DMS53 treated with DMSO at 0.1 percent for 48 hours (cell line): ENCODE measurements at regions not wholly inside any gene's neighbourhood (a gene's known extent, or its start where the extent isn't known, plus 50 kb on each side); places are given as distances from the start of the nearest gene placed in this dataset.

Experiments used
- DNase-seq: peaks from one replicate; lab custom pipeline; 2025; ENCODE audit not compliant: unreplicated experiment; lab: John Stamatoyannopoulos, UW

DNA sequence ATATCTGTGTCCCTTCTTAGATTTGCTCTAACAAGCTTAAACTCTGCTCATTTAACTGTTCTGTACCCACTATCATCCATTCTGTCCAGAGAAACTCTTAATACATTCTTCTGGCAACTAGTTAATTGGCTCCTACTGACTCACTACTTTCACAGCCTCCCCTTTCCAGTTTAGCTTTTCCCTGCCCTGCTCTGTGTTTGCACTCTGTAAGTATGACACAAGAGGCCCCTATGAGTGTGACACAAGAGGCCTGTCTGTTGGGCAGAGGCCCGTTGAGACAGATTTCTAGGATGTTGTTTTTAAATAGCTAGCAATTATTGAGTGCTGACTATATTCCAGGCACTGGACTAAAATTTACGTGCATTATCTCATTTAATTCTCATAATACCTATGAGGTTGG, 246.0 kb upstream of the DAAM1 start:
- no peak for DNase-seq

DNA sequence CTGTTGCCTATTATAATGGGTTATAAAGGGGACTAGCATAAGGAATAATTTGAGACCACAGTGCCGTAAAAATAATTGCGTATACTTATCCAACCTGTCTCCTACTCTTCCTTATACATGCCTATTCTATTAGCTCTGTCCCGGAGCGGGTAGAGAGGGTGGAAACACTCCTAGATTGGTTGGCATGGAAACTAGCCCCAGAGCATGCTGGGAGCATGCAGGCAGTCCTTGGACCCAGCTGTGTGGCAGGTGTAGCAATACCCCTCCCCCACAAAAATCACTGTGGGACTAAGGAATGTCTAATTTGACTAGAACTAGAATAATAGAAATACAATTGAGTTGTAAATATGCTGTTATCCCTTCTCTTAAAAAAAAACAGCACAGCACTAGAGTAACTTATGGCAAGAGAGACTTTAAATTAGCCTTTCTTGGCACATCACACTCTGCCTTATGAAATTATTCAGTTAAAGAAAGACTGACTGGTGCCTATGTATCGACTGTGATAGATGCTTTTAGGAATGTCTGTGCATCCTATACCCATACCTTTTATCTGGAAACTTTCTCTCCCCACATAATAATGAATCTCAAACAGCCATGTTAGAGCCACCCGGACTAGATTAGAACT, 244.0 kb upstream of the DAAM1 start:
- no peak for DNase-seq

- DNase-seq: no peak
These were observed 243.5 kb upstream of the DAAM1 start for GRCh38 chr14:58944968-58945356.

GRCh38 chr14:58946431-58946830, 242.0 kb upstream of the DAAM1 start:
- DNase-seq: no peak

DNA sequence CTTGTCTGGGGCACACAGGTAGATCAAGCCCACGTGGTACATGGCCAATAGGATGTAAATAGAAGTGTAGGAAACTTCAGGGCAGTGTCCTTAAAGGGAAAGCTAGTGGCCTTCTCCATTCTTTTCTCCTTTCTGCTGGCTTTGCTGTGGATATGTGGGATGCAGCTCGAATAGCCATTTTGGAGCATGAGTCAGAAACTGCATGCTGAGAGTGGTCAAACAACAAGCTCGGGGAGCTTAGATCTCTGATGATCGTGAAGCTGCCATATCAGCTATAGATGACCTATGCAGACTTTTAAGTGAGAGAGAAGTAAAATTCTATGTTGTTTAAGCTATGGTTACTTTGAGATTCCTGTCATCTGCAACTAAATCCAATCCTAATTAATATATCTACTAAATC, 241.3 kb upstream of the DAAM1 start:
- no peak for DNase-seq

DNA sequence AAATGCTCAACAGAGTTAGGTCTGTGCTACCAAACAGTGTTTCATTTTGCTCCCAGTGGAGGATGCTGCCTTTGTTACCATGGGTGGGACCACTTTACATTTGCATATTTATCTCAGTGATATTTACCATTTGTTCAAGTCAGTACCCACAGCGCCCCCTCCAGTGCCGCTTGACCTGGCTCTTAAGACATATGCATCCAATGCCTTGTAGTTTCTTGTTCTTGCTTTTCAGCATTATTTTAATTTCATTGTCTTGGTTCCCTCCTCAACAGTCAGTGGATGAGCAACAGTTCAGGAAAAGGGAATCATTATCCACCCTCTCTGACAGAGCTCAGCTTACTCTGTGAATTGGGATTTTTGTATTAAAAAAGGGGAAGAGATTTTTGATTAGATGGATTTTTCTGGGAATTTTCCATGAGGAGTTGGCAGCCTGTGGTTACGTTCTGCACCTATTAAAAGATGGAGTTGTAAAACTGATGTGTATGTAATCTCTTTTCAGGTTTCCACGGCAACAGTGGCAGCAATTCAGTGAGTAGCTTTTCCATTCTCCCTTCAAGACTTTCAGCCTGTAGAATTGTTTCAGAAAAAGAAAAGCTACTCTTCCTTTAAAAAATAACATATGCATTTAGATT, 240.5 kb upstream of the DAAM1 start:
- no peak for DNase-seq

GRCh38 chr14:58950555-58950954, 237.9 kb upstream of the DAAM1 start:
- DNase-seq: no peak

- no peak for DNase-seq
These were observed 237.3 kb upstream of the DAAM1 start for GRCh38 chr14:58951143-58951542.

GRCh38 chr14:58954052-58954451, 234.4 kb upstream of the DAAM1 start:
- no peak for DNase-seq

DNA sequence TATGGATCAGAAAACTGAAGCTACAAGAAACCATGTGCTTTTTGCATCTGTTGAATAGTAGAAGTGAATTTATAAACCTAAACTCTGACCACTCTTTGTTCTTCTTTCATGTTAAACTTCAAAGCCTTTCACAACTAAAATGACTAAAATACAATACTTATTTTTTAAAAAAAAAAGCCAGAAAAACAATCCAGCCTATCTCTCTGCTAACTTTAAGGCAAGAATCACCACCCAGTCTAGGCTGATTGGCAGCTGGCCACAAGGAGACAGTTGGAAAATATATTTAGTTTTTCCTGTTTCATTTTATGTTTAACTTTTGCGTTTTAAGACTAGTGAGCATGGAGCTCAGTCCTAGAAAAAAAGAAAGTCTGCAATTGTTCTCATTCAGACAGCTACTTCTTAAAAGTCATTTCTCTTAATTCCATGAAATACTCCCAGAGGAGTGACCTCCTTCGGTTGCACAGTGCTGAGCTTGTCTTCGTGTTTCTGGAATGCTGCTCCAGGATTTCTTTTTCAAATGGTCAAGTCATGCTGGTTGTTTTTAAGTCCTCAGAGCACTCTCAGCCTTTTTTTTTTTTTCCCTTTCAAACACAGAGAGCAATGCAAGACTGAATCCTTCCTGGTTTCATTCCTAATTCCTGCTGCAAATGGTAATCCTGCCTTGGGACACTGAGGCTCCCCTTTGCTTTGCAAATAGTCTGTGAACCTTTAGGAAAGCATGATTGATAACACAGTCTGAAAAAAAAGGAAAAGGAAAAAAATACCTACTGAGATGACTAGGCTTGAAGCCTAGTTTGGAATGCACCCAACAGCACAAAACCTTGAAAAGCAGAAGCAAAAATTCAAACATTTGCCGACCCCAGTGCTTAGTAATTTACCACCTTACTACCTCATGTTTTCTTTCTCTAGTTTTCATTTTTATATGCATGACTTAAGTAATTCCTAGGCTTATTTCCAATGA, 233.3 kb upstream of the DAAM1 start:
- DNase-seq: no peak

- DNase-seq: no peak
These were observed 227.3 kb upstream of the DAAM1 start for GRCh38 chr14:58961045-58961731.

GRCh38 chr14:58963873-58964597, 224.4 kb upstream of the DAAM1 start:
- DNase-seq: no peak

DNA sequence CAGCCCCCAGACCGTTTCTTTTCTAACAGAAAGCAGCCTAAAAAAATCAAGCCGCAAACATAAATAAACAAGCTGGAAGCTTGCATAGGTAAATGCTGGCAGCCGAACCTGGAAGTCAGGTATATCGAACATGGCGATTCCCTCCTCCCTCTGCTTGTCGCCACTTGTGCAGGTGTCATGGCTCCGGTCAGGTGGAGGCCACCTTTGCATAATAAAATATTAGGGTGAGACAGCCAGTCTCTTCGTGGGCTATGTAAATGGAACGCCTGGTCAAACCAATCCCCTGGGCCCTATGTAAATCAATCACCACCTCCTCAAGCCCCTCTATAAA, 223.9 kb upstream of the DAAM1 start:
- DNase-seq: no peak

DNA sequence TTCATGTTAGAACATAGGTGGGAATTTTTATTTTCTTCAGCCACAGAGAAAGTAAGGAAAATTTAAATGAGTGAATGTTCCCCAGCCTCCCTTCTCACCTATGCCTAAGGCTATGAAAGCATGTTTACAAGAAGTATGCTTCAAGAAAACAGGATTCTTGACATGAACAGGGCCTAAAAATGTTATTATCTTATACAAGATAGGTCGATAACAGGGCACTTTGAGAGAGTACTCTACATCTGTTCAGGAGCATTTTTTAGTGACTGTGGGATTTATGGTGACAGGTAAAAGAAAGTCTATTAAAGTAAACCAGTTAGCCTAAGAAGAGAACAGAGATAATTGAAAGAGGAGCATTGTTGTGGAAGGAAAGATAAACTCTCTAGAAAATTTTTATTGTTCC, 222.9 kb upstream of the DAAM1 start:
- no peak for DNase-seq

GRCh38 chr14:58966997-58967396, 221.5 kb upstream of the DAAM1 start:
- DNase-seq: no peak

DNA sequence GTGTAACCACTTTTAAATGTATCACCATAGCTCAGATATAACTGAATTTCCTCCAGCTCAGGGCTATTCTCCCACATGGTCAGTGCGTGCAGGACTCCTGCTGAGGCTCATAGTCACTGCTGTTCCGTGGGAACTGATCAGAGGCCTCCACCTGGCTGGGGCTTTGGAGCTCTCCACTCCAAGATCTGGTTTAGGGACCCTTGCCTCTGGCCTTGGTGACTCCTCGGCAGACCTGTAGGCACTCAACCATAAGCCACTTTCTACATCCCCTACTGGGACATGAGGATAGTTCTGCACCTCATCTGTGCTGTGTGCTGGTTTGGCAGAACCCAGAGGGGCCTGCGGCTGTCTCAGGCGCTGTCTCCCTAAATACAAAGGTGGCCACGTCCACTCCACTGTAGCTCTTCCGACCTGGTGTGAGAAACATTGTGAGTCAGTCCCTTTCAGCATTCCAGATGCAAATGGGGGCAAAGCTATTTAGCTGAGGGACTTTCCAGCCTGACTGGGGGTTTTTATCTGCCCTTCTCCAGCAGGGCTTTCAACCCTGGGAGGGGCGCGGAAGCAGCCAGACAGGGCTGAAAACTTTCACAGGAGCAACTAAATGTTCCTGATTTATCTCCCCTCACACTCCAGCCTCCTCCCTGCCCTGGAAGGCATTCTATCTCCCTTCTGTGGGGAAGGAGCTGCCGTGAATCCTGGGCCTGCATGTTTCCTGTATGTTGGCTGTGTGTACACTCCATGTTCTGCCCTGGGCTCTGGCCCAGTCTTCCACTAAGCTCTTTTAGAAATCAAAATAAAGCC, 218.3 kb upstream of the DAAM1 start:
- DNase-seq: no peak

DNA sequence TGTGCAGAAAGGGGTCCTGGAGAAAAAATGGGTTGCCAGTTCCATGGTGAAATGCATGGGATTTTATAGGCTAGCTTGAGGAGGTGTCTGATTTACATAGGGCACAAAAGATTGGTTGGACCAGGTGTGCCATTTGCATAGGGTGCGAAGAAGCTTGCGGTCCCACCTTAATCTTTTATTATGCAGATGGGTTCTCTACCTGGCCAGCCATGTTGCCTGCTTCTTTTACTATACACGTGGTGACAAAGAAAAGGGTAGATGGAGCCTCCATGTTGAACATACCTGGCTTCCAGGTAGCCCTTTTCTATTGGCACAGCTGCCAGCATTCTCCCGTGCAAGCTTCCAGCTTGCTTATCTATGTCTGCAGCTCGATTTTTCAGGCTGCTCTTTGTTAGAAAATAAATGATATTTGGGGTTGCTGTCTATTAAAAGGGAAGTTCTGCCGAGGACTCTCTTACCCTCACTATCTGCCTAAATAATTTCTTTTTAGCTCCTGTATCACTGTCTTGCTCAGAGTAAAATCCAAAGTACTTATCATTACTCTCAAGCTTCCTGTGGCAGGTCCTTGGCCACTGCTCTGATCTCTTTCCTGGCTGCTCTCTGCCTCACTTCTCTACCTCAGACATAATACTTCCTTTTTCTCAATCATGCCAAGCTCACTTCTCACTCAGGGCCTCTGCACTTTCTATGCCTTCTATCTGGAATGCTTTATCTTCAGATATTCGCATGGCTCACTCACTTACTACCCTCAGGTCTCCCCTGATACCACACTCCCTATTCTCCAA, 216.0 kb upstream of the DAAM1 start:
- DNase-seq: no peak

- no peak for DNase-seq
These were observed 211.1 kb upstream of the DAAM1 start for GRCh38 chr14:58977366-58977765.

GRCh38 chr14:58978343-58978742, 210.1 kb upstream of the DAAM1 start:
- DNase-seq: no peak
